Sigmoid colon (tissue), 6 donors: ENCODE measurements at regions not wholly inside any gene's neighbourhood (a gene's known extent, or its start where the extent isn't known, plus 50 kb on each side); places are given as distances from the start of the nearest gene placed in this dataset.

ENCODE experiments used
- DNase-seq: peaks from one replicate; pipeline ENCODE4 v3.0.0-alpha.2; 2019
- H3K27ac ChIP-seq, 4 donors: fragments of 200-600 bp; sonication (generic); one replicate each; pipeline ENCODE4 v1.5.1; 2016 to 2019; ENCODE audit warnings: mild to moderate bottlenecking in 1 of 4
- H3K27me3 ChIP-seq, 3 donors: fragments of 200-600 bp; sonication (generic); one replicate each; pipeline ENCODE4 v1.5.1; 2019; ENCODE audit warnings: mild to moderate bottlenecking in 1 of 3
- H3K36me3 ChIP-seq, 4 donors: fragments of 200-600 bp; sonication (generic); one replicate each; pipeline ENCODE4 v1.5.1; 2016 to 2019
- H3K4me1 ChIP-seq, 4 donors: fragments of 200-600 bp; sonication (generic); one replicate each; pipeline ENCODE4 v1.5.1; 2017 to 2019
- H3K4me3 ChIP-seq, 4 donors: fragments of 200-600 bp; sonication (generic); one replicate each; pipeline ENCODE4 v1.5.1; 2017 to 2019; ENCODE audit warnings: mild to moderate bottlenecking in 2 of 4, moderate library complexity in 1 of 4
- H3K9me3 ChIP-seq, 4 donors: fragments of 200-600 bp in 3 of 4; sonication (generic) in 3 of 4; one replicate each; pipeline versions ENCODE4 v1.5.1 to v1.6.1; 2013 to 2019
- CTCF ChIP-seq, 4 experiments: fragments of 450-650 bp in 3 of 4; fragments of 200-600 bp in 1 of 4; IDR thresholded peaks; one replicate each; pipeline ENCODE4 v1.5.1; 2016 to 2019; ENCODE audit warnings: antibody characterized with exemption in 4 of 4, mild to moderate bottlenecking in 3 of 4, moderate library complexity in 2 of 4
- EP300 ChIP-seq, 4 donors: sonication (generic); formaldehyde crosslinking; IDR thresholded peaks; one replicate each; pipeline ENCODE4 v1.6.1; 2017; ENCODE audit warnings: antibody characterized with exemption in 4 of 4
- POLR2A ChIP-seq, 2 donors: fragments of 450-650 bp; IDR thresholded peaks; one replicate each; pipeline ENCODE4 v1.6.1; 2016; ENCODE audit warnings: antibody characterized with exemption in 2 of 2, mild to moderate bottlenecking in 2 of 2, moderate library complexity in 2 of 2
- POLR2AphosphoS5 ChIP-seq, 4 donors: sonication (generic); formaldehyde crosslinking; IDR thresholded peaks; one replicate each; pipeline ENCODE4 v1.6.1; 2017; ENCODE audit warnings: antibody characterized with exemption in 4 of 4
- WGBS, 2 donors: extraction: QIAGEN DNeasy Blood & Tissue Kit; methylation state at CpG; one replicate each; pipeline ENCODE4 v1.1.7; 2013; 5-methylcytosine and 5-hydroxymethylcytosine counted together
- intact Hi-C: fragments of 100-400 bp; cut with DNase I; formaldehyde crosslinking; loops from one replicate; pipeline ENCODE4 v1.15.1; 2023
- donor health status: healthy with polysubstance abuse.
- donor health status: healthy.

GRCh38 chr1:201715801-201716741, 112.9 kb upstream of the IPO9 start:
- 76 to 82% methylated on average over 11 of the region's 11 CpGs for WGBS, 2 donors
- H3K4me3 ChIP-seq = no peak overlapping the region

GRCh38 chr1:201716742-201717135, 112.2 kb upstream of the IPO9 start:
- no peak for TF ChIP-seq CTCF (IDR thresholded peaks at IDR 0.05)
- no peak for TF ChIP-seq POLR2AphosphoS5 (IDR thresholded peaks at IDR 0.05)
- no peak for TF ChIP-seq POLR2A (IDR thresholded peaks at IDR 0.05)
- TF ChIP-seq EP300 (IDR thresholded peaks at IDR 0.05) = no peak
- intact Hi-C loops = loop anchor here (10.0 kb wide), 1 partner anchor 252 kb away; the partner anchor contains the start of gene PHLDA3
- peak; percentile 29 for DNase-seq

More at GRCh38 chr1:201715801-201716741, 112.9 kb upstream of the IPO9 start:
- Histone ChIP-seq H3K9me3 (no peaks in the 10 kb centered on the region), H3K27ac (peak overlapping the region; percentile 84 to 96 (median 90)), H3K4me1 (peaks cover 0 to 94% (median 82%) of the 10 kb centered on the region in 4 donors), H3K27me3 (no peaks in the 10 kb centered on the region), H3K36me3 (peaks cover 0 to 24% (median 7%) of the 10 kb centered on the region in 4 donors)
- TF ChIP-seq POLR2AphosphoS5 (IDR thresholded peaks at IDR 0.05) (no peak), CTCF (IDR thresholded peaks at IDR 0.05) (no peak), EP300 (IDR thresholded peaks at IDR 0.05) (no peak)
- intact Hi-C loops = loop anchor here (10.0 kb wide), 1 partner anchor 251 kb away; the partner anchor contains the start of gene PHLDA3
- DNase-seq = peak; percentile 67

GRCh38 chr1:201717286-201717685, 111.7 kb upstream of the IPO9 start:
- H3K4me3 ChIP-seq = no peak overlapping the region
- H3K4me1 ChIP-seq = peaks cover 0 to 94% (median 82%) of the 10 kb centered on the region in 4 donors
- H3K27me3 ChIP-seq = no peaks in the 10 kb centered on the region
- intact Hi-C loops = loop anchor here (10.0 kb wide), 1 partner anchor 252 kb away; the partner anchor contains the start of gene PHLDA3
- 97 to 98% methylated on average over 3 of the region's 3 CpGs for WGBS, 2 donors
- peak; percentile 51 for DNase-seq
- peak overlapping the region; percentile 0 to 96 (median 64) for H3K27ac ChIP-seq
- H3K9me3 ChIP-seq = no peaks in the 10 kb centered on the region
- peaks cover 0 to 24% (median 7%) of the 10 kb centered on the region in 4 donors for H3K36me3 ChIP-seq
- TF ChIP-seq CTCF (IDR thresholded peaks at IDR 0.05) (no peak), POLR2A (IDR thresholded peaks at IDR 0.05) (no peak), EP300 (IDR thresholded peaks at IDR 0.05) (no peak), POLR2AphosphoS5 (IDR thresholded peaks at IDR 0.05) (no peak)

More at GRCh38 chr1:201716742-201717135, 112.2 kb upstream of the IPO9 start:
- WGBS, 2 donors = 93 to 94% methylated on average over 7 of the region's 7 CpGs
- H3K27ac ChIP-seq = peak overlapping the region; percentile 84 to 96 (median 90)
- H3K4me1 ChIP-seq = peaks cover 0 to 94% (median 82%) of the 10 kb centered on the region in 4 donors
- no peak overlapping the region for H3K4me3 ChIP-seq
- H3K36me3 ChIP-seq = peaks cover 0 to 24% (median 7%) of the 10 kb centered on the region in 4 donors
- H3K9me3 ChIP-seq = no peaks in the 10 kb centered on the region
- no peaks in the 10 kb centered on the region for H3K27me3 ChIP-seq

GRCh38 chr1:201718346-201719202, 110.4 kb upstream of the IPO9 start:
- DNase-seq = peak; percentile 61
- Histone ChIP-seq H3K27me3 (no peaks in the 10 kb centered on the region), H3K4me3 (no peak overlapping the region), H3K9me3 (no peaks in the 10 kb centered on the region), H3K27ac (peak overlapping the region; percentile 72 to 86 (median 79)), H3K4me1 (peaks cover 0 to 88% (median 75%) of the 10 kb centered on the region in 4 donors), H3K36me3 (peaks cover 0 to 24% (median 7%) of the 10 kb centered on the region in 4 donors)
- TF ChIP-seq EP300 (IDR thresholded peaks at IDR 0.05) = no peak
- no peak for TF ChIP-seq CTCF (IDR thresholded peaks at IDR 0.05)
- TF ChIP-seq POLR2A (IDR thresholded peaks at IDR 0.05) = no peak
- TF ChIP-seq POLR2AphosphoS5 (IDR thresholded peaks at IDR 0.05) = no peak
- 91 to 95% methylated on average over 36 of the region's 36 CpGs for WGBS, 2 donors
- intact Hi-C loops = loop anchor here (10.0 kb wide), 1 partner anchor 254 kb away; the partner anchor contains the start of gene PHLDA3
